ENCODE measurements at regions not wholly inside any gene's neighbourhood (a gene's known extent, or its start where the extent isn't known, plus 50 kb on each side); places are given as distances from the start of the nearest gene placed in this dataset.

- TF ChIP-seq CTCF (IDR thresholded peaks at IDR 0.05; ENCODE audit: low read depth, low read length): no peak
- Histone ChIP-seq H3K4me3 (ENCODE audit: low read depth, low read length) (no peak overlapping the region), H3K27me3 (ENCODE audit: insufficient read depth, low read depth, severe bottlenecking) (peaks cover 92% of the 10 kb centered on the region), H3K9me3 (ENCODE audit: severe bottlenecking) (no peaks in the 10 kb centered on the region), H3K36me3 (no peaks in the 10 kb centered on the region), H3K27ac (no peak overlapping the region)
- no peak for DNase-seq
Observed at GRCh38 chr14:98901511-98902205, 370.3 kb downstream of the BCL11B start.

GRCh38 chr14:98903371-98903770 lies 368.6 kb downstream of the BCL11B start:
- DNase-seq: no peak
- no peaks in the 10 kb centered on the region for H3K9me3 ChIP-seq (ENCODE audit: severe bottlenecking)
- H3K27ac ChIP-seq: no peak overlapping the region
- H3K36me3 ChIP-seq: no peaks in the 10 kb centered on the region
- H3K4me3 ChIP-seq (ENCODE audit: low read depth, low read length): no peak overlapping the region
- peaks cover 92% of the 10 kb centered on the region for H3K27me3 ChIP-seq (ENCODE audit: insufficient read depth, low read depth, severe bottlenecking)
- no peak for TF ChIP-seq CTCF (IDR thresholded peaks at IDR 0.05; ENCODE audit: low read depth, low read length)

GRCh38 chr14:98904677-98905076 lies 367.3 kb downstream of the BCL11B start:
- no peak for TF ChIP-seq CTCF (IDR thresholded peaks at IDR 0.05; ENCODE audit: low read depth, low read length)
- Histone ChIP-seq H3K27me3 (ENCODE audit: insufficient read depth, low read depth, severe bottlenecking) (peaks cover 93% of the 10 kb centered on the region), H3K36me3 (no peaks in the 10 kb centered on the region), H3K9me3 (ENCODE audit: severe bottlenecking) (no peaks in the 10 kb centered on the region), H3K4me3 (ENCODE audit: low read depth, low read length) (no peak overlapping the region), H3K27ac (no peak overlapping the region)
- DNase-seq: no peak

- Histone ChIP-seq H3K27ac (no peak overlapping the region), H3K9me3 (ENCODE audit: severe bottlenecking) (no peaks in the 10 kb centered on the region), H3K36me3 (no peaks in the 10 kb centered on the region), H3K27me3 (ENCODE audit: insufficient read depth, low read depth, severe bottlenecking) (peaks cover 93% of the 10 kb centered on the region), H3K4me3 (ENCODE audit: low read depth, low read length) (no peak overlapping the region)
- no peak for DNase-seq
- no peak for TF ChIP-seq CTCF (IDR thresholded peaks at IDR 0.05; ENCODE audit: low read depth, low read length)
Observed at GRCh38 chr14:98906123-98906995, 365.6 kb downstream of the BCL11B start.

- no peak for TF ChIP-seq CTCF (IDR thresholded peaks at IDR 0.05; ENCODE audit: low read depth, low read length)
- no peak overlapping the region for H3K4me3 ChIP-seq (ENCODE audit: low read depth, low read length)
- peaks cover 90% of the 10 kb centered on the region for H3K27me3 ChIP-seq (ENCODE audit: insufficient read depth, low read depth, severe bottlenecking)
- H3K36me3 ChIP-seq: no peaks in the 10 kb centered on the region
- no peak overlapping the region for H3K27ac ChIP-seq
- H3K9me3 ChIP-seq (ENCODE audit: severe bottlenecking): no peaks in the 10 kb centered on the region
- no peak for DNase-seq
Observed at GRCh38 chr14:98907271-98907670, 364.7 kb downstream of the BCL11B start.
